ENCODE measurements at regions not wholly inside any gene's neighbourhood (a gene's known extent, or its start where the extent isn't known, plus 50 kb on each side); places are given as distances from the start of the nearest gene placed in this dataset.
A peak's percentile ranks its signal among the peaks of the same experiment; 100 is the strongest.

GRCh38 chr5:4640795-4641194 lies 499.3 kb upstream of the ADAMTS16 start:
- Histone ChIP-seq H3K4me1 (no peaks in the 10 kb centered on the region), H3K27ac (no peak overlapping the region), H3K9me3 (no peaks in the 10 kb centered on the region), H3K4me3 (no peak overlapping the region), H3K4me2 (no peak overlapping the region)
- ChIA-PET CTCF (no interaction called here), POLR2A (no interaction called here)
- TF ChIP-seq MYC (IDR thresholded peaks at IDR 0.05; ENCODE audit: borderline replicate concordance, low read length) (no peak), NFE2L2 (conservative IDR thresholded peaks at IDR 0.05; ENCODE audit: low read length) (no peak), JUNB (IDR thresholded peaks at IDR 0.05) (no peak), SREBF2 (IDR thresholded peaks at IDR 0.05) (no peak), REST (IDR thresholded peaks at IDR 0.05) (no peak), ZNF302 (CRISPR knock-in tag; IDR thresholded peaks at IDR 0.05) (no peak), FOSL2 (IDR thresholded peaks at IDR 0.05) (no peak), FOSL2 (CRISPR knock-in tag; IDR thresholded peaks at IDR 0.05) (no peak), POLR2A (IDR thresholded peaks at IDR 0.05; ENCODE audit: low read length) (no peak), FOXS1 (CRISPR knock-in tag; IDR thresholded peaks at IDR 0.05) (no peak), ZFP36 (IDR thresholded peaks at IDR 0.05; ENCODE audit: borderline replicate concordance, partially characterized antibody) (no peak), EP300 (IDR thresholded peaks at IDR 0.05) (no peak), POLR2AphosphoS2 (conservative IDR thresholded peaks at IDR 0.05; ENCODE audit: low read length) (no peak)
- TF ChIP-seq, protein P1, sequence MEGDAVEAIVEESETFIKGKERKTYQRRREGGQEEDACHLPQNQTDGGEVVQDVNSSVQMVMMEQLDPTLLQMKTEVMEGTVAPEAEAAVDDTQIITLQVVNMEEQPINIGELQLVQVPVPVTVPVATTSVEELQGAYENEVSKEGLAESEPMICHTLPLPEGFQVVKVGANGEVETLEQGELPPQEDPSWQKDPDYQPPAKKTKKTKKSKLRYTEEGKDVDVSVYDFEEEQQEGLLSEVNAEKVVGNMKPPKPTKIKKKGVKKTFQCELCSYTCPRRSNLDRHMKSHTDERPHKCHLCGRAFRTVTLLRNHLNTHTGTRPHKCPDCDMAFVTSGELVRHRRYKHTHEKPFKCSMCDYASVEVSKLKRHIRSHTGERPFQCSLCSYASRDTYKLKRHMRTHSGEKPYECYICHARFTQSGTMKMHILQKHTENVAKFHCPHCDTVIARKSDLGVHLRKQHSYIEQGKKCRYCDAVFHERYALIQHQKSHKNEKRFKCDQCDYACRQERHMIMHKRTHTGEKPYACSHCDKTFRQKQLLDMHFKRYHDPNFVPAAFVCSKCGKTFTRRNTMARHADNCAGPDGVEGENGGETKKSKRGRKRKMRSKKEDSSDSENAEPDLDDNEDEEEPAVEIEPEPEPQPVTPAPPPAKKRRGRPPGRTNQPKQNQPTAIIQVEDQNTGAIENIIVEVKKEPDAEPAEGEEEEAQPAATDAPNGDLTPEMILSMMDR (IDR thresholded peaks at IDR 0.05), result no peak
- TF ChIP-seq, protein P2, sequence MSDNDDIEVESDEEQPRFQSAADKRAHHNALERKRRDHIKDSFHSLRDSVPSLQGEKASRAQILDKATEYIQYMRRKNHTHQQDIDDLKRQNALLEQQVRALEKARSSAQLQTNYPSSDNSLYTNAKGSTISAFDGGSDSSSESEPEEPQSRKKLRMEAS (IDR thresholded peaks at IDR 0.05), result no peak
- FAIRE-seq (no peak), DNase-seq (ENCODE audit: low read depth in 1 of 2, low spot score in 1 of 2) (no peak), ATAC-seq (no peak)
- WGBS (ENCODE audit: missing lambda C conversion rate), result 3% methylated on average over 2 of the region's 2 CpGs

GRCh38 chr5:4642525-4642924 lies 497.6 kb upstream of the ADAMTS16 start:
- no peak for FAIRE-seq
- DNase-seq (ENCODE audit: low read depth in 1 of 2, low spot score in 1 of 2), result no peak

More at GRCh38 chr5:4642525-4642924, 497.6 kb upstream of the ADAMTS16 start:
- ATAC-seq, result no peak
- 18% methylated on average over 1 of the region's 1 CpG for WGBS (ENCODE audit: missing lambda C conversion rate)
- TF ChIP-seq JUN (IDR thresholded peaks at IDR 0.05), result no peak
- no peak for TF ChIP-seq RARB (CRISPR knock-in tag; IDR thresholded peaks at IDR 0.05)
- no peak for TF ChIP-seq HES2 (IDR thresholded peaks at IDR 0.05)
- no peak for TF ChIP-seq RFX5 (IDR thresholded peaks at IDR 0.05)
- TF ChIP-seq, protein P3, sequence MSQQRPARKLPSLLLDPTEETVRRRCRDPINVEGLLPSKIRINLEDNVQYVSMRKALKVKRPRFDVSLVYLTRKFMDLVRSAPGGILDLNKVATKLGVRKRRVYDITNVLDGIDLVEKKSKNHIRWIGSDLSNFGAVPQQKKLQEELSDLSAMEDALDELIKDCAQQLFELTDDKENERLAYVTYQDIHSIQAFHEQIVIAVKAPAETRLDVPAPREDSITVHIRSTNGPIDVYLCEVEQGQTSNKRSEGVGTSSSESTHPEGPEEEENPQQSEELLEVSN (IDR thresholded peaks at IDR 0.05; ENCODE audit: borderline replicate concordance, low read depth), result no peak
- peak; percentile 18 for TF ChIP-seq MAFK (IDR thresholded peaks at IDR 0.05; ENCODE audit: partially characterized antibody)
- TF ChIP-seq MYC (IDR thresholded peaks at IDR 0.05; ENCODE audit: borderline replicate concordance, low read length), result no peak
- no peak for TF ChIP-seq HOXA7 (CRISPR knock-in tag; IDR thresholded peaks at IDR 0.05)
- ChIA-PET CTCF (no interaction called here), POLR2A (no interaction called here)
- no peaks in the 10 kb centered on the region for H3K9me3 ChIP-seq
- no peaks in the 10 kb centered on the region for H3K4me1 ChIP-seq
- H3K4me3 ChIP-seq, result no peak overlapping the region
- no peak overlapping the region for H3K4me2 ChIP-seq
- H3K27ac ChIP-seq, result no peak overlapping the region
